ENCODE measurements at regions not wholly inside any gene's neighbourhood (a gene's known extent, or its start where the extent isn't known, plus 50 kb on each side); places are given as distances from the start of the nearest gene placed in this dataset.

GRCh38 chr11:36779791-36780190 lies 181.8 kb upstream of the RAG2 start:
- H3K9me3 Mint-ChIP-seq = no peaks in the 10 kb centered on the region
- no peak for ATAC-seq (replicated peaks)
- no peaks in the 10 kb centered on the region for H3K4me1 Mint-ChIP-seq
- H3K4me3 Mint-ChIP-seq = no peak overlapping the region
- H3K27me3 Mint-ChIP-seq = peaks cover 19% of the 10 kb centered on the region
- no peaks in the 10 kb centered on the region for H3K36me3 Mint-ChIP-seq (ENCODE audit: low read depth)
- H3K27ac Mint-ChIP-seq = no peak overlapping the region

GRCh38 chr11:36777311-36777710 lies 179.3 kb upstream of the RAG2 start:
- Mint-ChIP-seq H3K27me3 (peaks cover 18% of the 10 kb centered on the region), H3K27ac (no peak overlapping the region), H3K36me3 (ENCODE audit: low read depth) (no peaks in the 10 kb centered on the region), H3K4me3 (no peak overlapping the region), H3K4me1 (no peaks in the 10 kb centered on the region), H3K9me3 (no peaks in the 10 kb centered on the region)
- no peak for ATAC-seq (replicated peaks)

- H3K4me3 Mint-ChIP-seq = no peak overlapping the region
Observed at GRCh38 chr11:36775756-36776155, 177.7 kb upstream of the RAG2 start.

GRCh38 chr11:36775130-36775529 lies 177.1 kb upstream of the RAG2 start:
- H3K36me3 Mint-ChIP-seq (ENCODE audit: low read depth) = no peaks in the 10 kb centered on the region
- peaks cover 9% of the 10 kb centered on the region for H3K27me3 Mint-ChIP-seq
- no peaks in the 10 kb centered on the region for H3K9me3 Mint-ChIP-seq
- no peak overlapping the region for H3K27ac Mint-ChIP-seq
- no peak overlapping the region for H3K4me3 Mint-ChIP-seq
- H3K4me1 Mint-ChIP-seq = no peaks in the 10 kb centered on the region
- no peak for ATAC-seq (replicated peaks)

More at GRCh38 chr11:36775756-36776155, 177.7 kb upstream of the RAG2 start:
- Mint-ChIP-seq H3K9me3 (no peaks in the 10 kb centered on the region), H3K27ac (no peak overlapping the region), H3K4me1 (no peaks in the 10 kb centered on the region), H3K27me3 (peaks cover 9% of the 10 kb centered on the region), H3K36me3 (ENCODE audit: low read depth) (no peaks in the 10 kb centered on the region)
- no peak for ATAC-seq (replicated peaks)

- peaks cover 9% of the 10 kb centered on the region for H3K27me3 Mint-ChIP-seq
- no peak overlapping the region for H3K27ac Mint-ChIP-seq
- H3K4me1 Mint-ChIP-seq = no peaks in the 10 kb centered on the region
- no peak for ATAC-seq (replicated peaks)
- no peak overlapping the region for H3K4me3 Mint-ChIP-seq
- H3K9me3 Mint-ChIP-seq = no peaks in the 10 kb centered on the region
- no peaks in the 10 kb centered on the region for H3K36me3 Mint-ChIP-seq (ENCODE audit: low read depth)
Observed at GRCh38 chr11:36774603-36775002, 176.6 kb upstream of the RAG2 start.

GRCh38 chr11:36763187-36763586 lies 165.2 kb upstream of the RAG2 start:
- Mint-ChIP-seq H3K4me1 (no peaks in the 10 kb centered on the region), H3K4me3 (no peak overlapping the region), H3K27me3 (peaks cover 8% of the 10 kb centered on the region), H3K36me3 (ENCODE audit: low read depth) (no peaks in the 10 kb centered on the region), H3K9me3 (no peaks in the 10 kb centered on the region), H3K27ac (no peak overlapping the region)
- ATAC-seq (replicated peaks) = no peak

- Mint-ChIP-seq H3K36me3 (ENCODE audit: low read depth) (no peaks in the 10 kb centered on the region), H3K9me3 (no peaks in the 10 kb centered on the region)
- ATAC-seq (replicated peaks) = no peak
Observed at GRCh38 chr11:36757075-36757474, 159.0 kb upstream of the RAG2 start.

GRCh38 chr11:36753960-36754359 lies 155.9 kb upstream of the RAG2 start:
- H3K4me1 Mint-ChIP-seq = no peaks in the 10 kb centered on the region
- H3K36me3 Mint-ChIP-seq (ENCODE audit: low read depth) = no peaks in the 10 kb centered on the region
- H3K27me3 Mint-ChIP-seq = peaks cover 11% of the 10 kb centered on the region
- H3K4me3 Mint-ChIP-seq = no peak overlapping the region
- H3K27ac Mint-ChIP-seq = no peak overlapping the region
- no peaks in the 10 kb centered on the region for H3K9me3 Mint-ChIP-seq
- ATAC-seq (replicated peaks) = no peak

More at GRCh38 chr11:36757075-36757474, 159.0 kb upstream of the RAG2 start:
- Mint-ChIP-seq H3K4me3 (no peak overlapping the region), H3K4me1 (no peaks in the 10 kb centered on the region), H3K27me3 (peaks cover 16% of the 10 kb centered on the region), H3K27ac (no peak overlapping the region)

GRCh38 chr11:36751996-36752395 lies 154.0 kb upstream of the RAG2 start:
- Mint-ChIP-seq H3K9me3 (no peaks in the 10 kb centered on the region), H3K36me3 (ENCODE audit: low read depth) (no peaks in the 10 kb centered on the region), H3K4me1 (no peaks in the 10 kb centered on the region), H3K4me3 (no peak overlapping the region), H3K27ac (no peak overlapping the region), H3K27me3 (peaks cover 11% of the 10 kb centered on the region)
- ATAC-seq (replicated peaks) = no peak

GRCh38 chr11:36751335-36751781 lies 153.3 kb upstream of the RAG2 start:
- no peak for ATAC-seq (replicated peaks)
- Mint-ChIP-seq H3K4me3 (no peak overlapping the region), H3K36me3 (ENCODE audit: low read depth) (no peaks in the 10 kb centered on the region), H3K27me3 (peaks cover 11% of the 10 kb centered on the region), H3K9me3 (no peaks in the 10 kb centered on the region), H3K27ac (no peak overlapping the region), H3K4me1 (no peaks in the 10 kb centered on the region)

GRCh38 chr11:36750349-36750748 lies 152.3 kb upstream of the RAG2 start:
- H3K4me1 Mint-ChIP-seq = no peaks in the 10 kb centered on the region
- H3K27ac Mint-ChIP-seq = no peak overlapping the region
- no peak overlapping the region for H3K4me3 Mint-ChIP-seq
- peak; percentile 21 for ATAC-seq (replicated peaks)
- no peaks in the 10 kb centered on the region for H3K9me3 Mint-ChIP-seq
- no peaks in the 10 kb centered on the region for H3K36me3 Mint-ChIP-seq (ENCODE audit: low read depth)
- H3K27me3 Mint-ChIP-seq = peaks cover 12% of the 10 kb centered on the region

- H3K36me3 Mint-ChIP-seq (ENCODE audit: low read depth) = no peaks in the 10 kb centered on the region
- H3K9me3 Mint-ChIP-seq = no peaks in the 10 kb centered on the region
- no peak for ATAC-seq (replicated peaks)
- peaks cover 14% of the 10 kb centered on the region for H3K27me3 Mint-ChIP-seq
- no peaks in the 10 kb centered on the region for H3K4me1 Mint-ChIP-seq
- no peak overlapping the region for H3K4me3 Mint-ChIP-seq
- H3K27ac Mint-ChIP-seq = no peak overlapping the region
Observed at GRCh38 chr11:36748836-36749235, 150.8 kb upstream of the RAG2 start.

GRCh38 chr11:36746886-36747710 lies 149.1 kb upstream of the RAG2 start:
- Mint-ChIP-seq H3K4me3 (no peak overlapping the region), H3K36me3 (ENCODE audit: low read depth) (no peaks in the 10 kb centered on the region), H3K9me3 (no peaks in the 10 kb centered on the region), H3K4me1 (no peaks in the 10 kb centered on the region), H3K27ac (no peak overlapping the region), H3K27me3 (peaks cover 16% of the 10 kb centered on the region)
- peak; percentile 95 for ATAC-seq (replicated peaks)

- Mint-ChIP-seq H3K36me3 (ENCODE audit: low read depth) (no peaks in the 10 kb centered on the region), H3K27me3 (peaks cover 27% of the 10 kb centered on the region), H3K9me3 (no peaks in the 10 kb centered on the region), H3K4me1 (no peaks in the 10 kb centered on the region), H3K27ac (no peak overlapping the region), H3K4me3 (no peak overlapping the region)
- ATAC-seq (replicated peaks) = peak; percentile 50
Observed at GRCh38 chr11:36744375-36745168, 146.5 kb upstream of the RAG2 start.

- Mint-ChIP-seq H3K36me3 (ENCODE audit: low read depth) (no peaks in the 10 kb centered on the region), H3K27me3 (peaks cover 24% of the 10 kb centered on the region), H3K27ac (no peak overlapping the region), H3K4me3 (no peak overlapping the region), H3K9me3 (no peaks in the 10 kb centered on the region), H3K4me1 (no peaks in the 10 kb centered on the region)
- no peak for ATAC-seq (replicated peaks)
Observed at GRCh38 chr11:36743039-36743438, 145.0 kb upstream of the RAG2 start.

All from activated T-helper 17 cell treated with anti-CD3 and anti-CD28 coated beads, Interleukin-2, amount 50 U/mL, for 72 hours (primary cell).